ENCODE measurements at regions not wholly inside any gene's neighbourhood (a gene's known extent, or its start where the extent isn't known, plus 50 kb on each side); places are given as distances from the start of the nearest gene placed in this dataset.

DNA sequence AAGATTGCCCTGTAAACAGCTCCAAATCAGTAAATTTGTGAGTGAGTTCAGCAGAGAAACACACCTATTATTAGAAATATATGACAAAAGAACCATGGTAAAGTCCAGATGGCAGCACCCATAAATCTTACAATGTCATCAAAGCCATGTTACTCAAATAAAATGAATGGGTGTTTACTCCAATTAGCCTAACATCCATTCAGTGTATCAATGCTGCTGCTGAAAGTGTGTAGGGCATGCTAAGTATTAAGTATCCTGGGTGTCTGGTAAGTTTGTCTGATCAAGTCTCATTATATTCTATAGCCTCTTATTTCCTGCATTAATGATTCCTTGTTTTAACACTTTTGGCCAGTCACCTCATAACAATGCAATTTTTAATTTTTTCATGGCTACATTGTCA, 185.5 kb upstream of the STEAP4 start:
- no peak for DNase-seq

DNA sequence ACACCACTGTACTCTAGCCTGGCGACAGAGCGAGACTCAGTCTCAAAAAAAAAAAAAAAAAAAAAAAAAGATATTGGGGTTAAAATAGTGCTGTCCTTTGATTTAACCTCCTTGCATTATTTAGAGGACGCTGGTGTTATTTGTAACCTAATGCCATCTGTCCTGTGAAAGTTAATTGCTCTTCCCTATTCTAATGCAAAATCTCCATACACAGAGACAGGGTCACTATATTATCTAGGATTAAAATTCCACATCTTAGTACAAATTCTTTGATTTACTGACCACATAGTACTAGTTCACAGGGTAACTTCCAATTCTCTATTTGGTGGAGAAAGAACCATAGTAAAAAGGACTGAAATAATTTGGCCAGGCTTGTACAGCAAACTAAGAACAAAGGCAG, 184.2 kb upstream of the STEAP4 start:
- no peak for DNase-seq

DNA sequence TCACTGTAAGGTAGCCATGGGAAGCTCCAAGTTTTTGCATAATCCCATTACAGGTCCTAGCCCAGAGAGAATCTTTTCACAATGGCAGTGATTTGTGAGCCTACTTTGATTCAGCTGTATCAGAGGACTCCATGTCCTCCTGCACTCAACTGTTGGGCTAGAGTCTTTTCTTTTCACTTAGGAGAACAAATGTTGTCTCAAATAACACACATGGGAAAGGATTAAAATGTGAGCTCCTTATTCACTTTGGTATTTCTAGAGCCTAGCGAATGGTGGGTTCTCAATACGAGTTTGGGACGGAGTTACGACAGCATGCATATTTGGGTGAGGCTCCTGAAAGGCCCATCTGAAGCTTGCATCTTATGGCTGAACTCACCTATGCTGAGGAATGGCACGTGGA, 183.5 kb upstream of the STEAP4 start:
- no peak for DNase-seq

GRCh38 chr7:88485821-88486220, 179.1 kb upstream of the STEAP4 start:
- peak; percentile 27 for DNase-seq

GRCh38 chr7:88484551-88484950, 177.9 kb upstream of the STEAP4 start:
- no peak for DNase-seq

GRCh38 chr7:88480896-88481295, 174.2 kb upstream of the STEAP4 start:
- DNase-seq = peak; percentile 46

DNA sequence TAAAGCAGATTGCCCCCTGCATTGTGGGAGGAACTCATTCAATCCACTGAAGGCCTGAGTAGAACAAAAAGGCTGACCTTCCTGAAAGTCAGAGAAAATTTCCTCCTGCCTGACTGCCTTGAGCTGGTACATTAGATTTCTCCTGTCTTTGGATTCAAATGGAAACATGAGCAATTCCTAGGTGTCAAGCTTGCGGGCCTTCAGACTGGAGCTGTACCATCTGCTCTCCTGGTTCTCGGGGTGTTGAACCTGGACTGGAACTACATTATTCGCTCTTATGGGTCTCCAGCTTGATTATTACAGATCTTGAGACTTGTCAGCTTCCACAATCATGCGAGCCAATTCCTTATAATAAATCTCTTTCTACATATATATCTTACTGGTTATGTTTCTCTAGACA, 173.6 kb upstream of the STEAP4 start:
- no peak for DNase-seq

DNA sequence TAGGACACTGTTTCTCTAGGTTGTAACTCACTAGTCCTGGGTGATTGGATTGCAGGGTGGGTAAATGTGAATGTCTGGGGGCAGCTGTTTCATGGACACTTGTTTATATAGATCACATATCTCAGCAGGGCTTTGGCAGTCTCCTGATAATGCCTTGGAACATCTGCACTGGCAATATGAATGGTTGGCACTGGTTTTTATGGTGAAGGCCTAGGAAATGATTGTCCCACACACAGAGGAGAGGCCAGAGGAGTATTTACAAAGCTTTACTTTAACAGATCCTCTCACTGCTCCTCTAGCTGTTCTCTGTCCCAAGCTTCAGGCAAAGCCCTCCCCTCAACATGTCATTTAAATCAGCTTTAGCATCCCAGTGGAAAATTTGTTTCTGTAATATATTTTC, 171.3 kb upstream of the STEAP4 start:
- peak; percentile 47 for DNase-seq

- no peak for DNase-seq
These were observed 158.9 kb upstream of the STEAP4 start for GRCh38 chr7:88465600-88465999.

- no peak for DNase-seq
These were observed 156.1 kb upstream of the STEAP4 start for GRCh38 chr7:88462799-88463198.

DNA sequence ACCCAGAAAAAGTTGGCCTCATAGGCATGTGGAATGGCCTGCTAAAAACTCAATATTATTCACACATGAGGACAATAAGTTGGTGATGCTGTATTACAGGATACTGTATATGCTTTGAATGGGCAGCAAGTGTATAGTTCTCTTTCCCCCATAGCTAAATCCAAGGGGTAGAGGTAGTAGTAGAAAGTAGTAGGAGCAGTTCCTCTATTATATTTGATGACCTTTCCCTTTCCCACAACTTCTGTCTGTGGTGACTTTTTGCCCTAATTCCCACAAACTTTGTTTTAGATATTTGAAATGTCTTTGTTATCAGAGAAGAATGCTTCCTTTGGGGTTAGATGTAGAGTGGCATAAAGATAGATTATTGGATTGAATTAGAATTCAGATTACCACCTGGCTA, 154.0 kb upstream of the STEAP4 start:
- no peak for DNase-seq

DNA sequence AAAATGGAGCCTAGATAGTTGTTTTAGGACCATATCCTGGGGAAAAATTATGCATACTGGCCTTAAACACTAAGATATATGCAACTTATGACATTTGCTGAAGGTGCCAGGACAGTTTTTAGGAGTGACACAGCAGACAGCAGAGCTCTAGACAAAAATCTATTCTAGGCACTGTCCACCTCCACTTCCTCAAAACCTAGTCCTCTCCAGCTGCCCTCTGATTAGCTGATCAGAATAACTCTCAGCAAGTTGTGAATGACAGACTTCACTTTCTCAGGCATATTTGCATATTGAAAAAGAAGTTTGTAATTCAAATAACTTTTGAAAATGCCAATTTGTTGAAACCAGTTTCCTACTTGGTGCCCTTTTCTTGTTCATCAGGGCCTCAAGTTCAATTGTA, 152.3 kb upstream of the STEAP4 start:
- DNase-seq = no peak

DNA sequence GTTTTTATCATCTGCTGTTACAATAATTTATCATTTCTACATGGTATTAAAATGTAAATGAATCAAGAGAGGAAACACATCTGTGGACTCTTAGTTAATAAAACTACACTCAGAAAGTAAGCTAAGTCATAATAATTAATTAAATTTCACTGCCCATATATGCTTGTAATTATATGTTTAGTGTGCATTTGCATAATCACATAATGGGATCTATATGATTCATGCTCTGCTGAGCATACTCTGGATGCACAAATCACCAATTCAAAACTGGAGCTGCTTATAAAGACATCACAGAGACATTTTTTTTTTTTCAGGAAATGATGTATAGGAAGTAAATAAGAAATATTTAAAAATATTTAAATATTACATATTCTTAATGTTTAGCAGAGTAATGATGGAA, 151.6 kb upstream of the STEAP4 start:
- DNase-seq = no peak

DNA sequence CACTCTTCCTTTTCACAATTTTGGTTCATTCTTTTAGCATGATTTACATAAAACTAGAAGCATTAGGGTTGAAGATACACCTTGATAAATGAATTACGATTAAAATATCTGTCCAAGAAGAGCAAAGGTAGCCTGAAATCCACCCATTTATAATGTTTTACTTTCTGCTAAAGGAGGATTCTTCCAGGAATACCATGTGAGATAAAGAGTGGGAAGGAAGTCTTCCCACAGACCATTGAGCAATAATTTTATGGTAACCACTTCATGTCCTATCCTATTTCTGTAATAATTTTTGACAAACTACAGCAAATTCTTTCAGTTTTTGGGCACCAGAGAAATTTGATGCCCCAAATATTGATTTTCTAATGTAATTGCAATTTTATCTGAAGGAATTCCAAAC, 150.6 kb upstream of the STEAP4 start:
- no peak for DNase-seq

DNA sequence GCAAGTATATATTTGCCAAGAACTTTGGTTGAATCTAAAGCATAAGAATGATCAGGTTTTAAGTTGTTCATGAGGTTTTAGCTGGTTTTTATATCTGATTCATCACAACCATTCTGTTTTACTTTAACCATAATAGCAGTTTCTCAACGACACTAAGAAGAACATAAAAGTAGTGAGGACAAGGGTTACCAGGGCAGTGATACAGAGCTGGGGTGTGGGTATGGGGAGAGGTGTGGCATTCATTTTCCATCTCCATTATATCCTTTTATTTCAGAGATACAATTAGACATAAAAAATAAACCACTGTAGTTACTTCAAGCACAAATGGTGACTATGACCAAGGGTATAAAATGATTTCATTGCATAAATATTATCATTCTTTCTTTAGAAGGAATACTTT, 149.8 kb upstream of the STEAP4 start:
- DNase-seq = no peak

DNA sequence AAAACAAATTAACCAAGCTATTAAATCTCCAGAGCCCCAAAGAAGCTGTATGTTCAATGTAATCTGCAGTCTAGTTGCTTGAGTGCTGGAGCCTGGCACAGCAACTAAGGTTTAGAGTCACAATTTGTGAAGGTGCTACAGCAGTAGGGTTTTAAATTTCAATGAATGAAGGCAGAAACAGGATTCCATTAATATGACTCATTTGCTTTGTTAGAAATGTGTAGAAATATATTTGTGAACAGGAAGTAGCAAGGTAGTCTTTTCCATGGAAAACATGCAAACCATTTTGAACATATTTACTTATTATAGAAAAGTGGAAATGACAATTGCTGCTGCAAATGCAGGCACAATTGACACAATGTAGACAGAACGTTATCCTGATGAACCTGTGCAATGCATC, 149.0 kb upstream of the STEAP4 start:
- DNase-seq = no peak

DNA sequence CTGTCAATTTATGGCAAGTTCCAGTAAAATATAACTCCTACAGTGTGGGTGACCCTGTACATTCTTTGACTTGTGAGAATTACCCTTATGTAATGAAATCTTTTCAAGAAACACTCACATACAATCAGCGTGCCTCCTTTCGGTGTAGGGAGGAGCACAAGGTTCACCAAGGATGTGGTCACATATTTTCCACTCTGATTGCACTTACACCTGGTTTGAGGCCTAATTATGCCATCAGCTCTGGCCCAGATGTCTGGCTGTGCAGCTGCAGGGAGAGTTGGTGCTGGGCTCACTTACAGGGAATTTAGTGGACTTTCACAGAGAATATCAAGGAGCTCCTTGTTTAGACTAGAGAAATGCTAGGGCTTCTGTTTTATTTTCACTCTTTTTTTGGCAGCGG, 146.0 kb upstream of the STEAP4 start:
- no peak for DNase-seq

DNA sequence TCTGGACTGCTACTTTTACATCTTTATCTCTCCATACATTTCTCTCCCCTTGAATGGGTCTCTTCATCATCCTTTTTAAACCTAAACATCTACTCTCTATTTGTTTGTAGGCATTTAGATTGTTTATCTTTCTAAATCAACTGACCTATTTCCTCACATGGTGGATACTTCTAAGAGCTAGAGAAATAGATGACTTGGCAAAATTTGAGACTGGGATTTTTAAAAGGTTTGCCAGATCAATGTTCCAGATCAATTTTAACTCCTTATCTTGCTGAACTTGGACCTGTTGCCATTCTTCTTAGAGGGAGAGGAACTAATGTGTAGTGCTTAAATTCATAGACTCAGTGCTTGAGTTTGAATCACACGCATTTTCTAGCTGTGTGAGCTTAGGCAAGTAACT, 144.2 kb upstream of the STEAP4 start:
- no peak for DNase-seq

DNA sequence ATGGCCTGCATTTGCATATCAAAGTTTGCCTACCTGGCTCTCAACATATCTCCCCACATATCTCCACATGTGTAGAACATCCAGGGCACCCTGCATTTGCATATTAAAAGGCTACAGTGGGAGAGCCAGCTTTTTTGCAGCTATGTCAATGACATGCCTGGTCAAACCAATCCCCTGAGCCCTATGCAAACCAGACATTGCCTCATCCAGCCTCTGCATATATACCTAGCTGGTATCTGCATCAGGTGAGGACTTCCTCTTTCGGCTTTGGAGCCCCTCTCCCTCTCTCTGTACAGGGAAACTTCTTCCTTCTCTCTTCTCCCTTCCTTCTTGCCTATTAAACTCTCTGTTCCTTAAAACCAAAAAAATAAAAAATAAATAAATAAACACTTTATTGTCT, 142.7 kb upstream of the STEAP4 start:
- DNase-seq = no peak

- DNase-seq = no peak
These were observed 135.7 kb upstream of the STEAP4 start for GRCh38 chr7:88442413-88442812.

DNA sequence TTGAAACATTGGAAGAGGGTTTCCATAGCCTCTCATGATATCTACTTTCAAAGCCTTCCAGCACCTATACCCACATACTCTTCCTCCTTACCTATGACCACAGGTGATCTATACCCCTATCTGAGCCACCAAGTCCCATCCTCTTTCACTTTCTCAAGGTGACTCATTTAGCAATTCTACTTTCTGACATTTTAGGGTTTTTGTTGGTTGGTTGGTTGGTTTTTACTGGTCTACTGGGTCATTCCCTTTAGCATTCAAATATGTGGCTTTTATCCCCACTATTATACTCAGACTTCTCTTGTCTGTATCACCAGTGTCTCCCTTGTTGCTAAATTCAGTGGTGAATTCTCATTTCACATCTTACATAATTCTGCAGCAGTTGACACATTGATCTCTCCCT, 130.4 kb upstream of the STEAP4 start:
- DNase-seq = no peak

DNA sequence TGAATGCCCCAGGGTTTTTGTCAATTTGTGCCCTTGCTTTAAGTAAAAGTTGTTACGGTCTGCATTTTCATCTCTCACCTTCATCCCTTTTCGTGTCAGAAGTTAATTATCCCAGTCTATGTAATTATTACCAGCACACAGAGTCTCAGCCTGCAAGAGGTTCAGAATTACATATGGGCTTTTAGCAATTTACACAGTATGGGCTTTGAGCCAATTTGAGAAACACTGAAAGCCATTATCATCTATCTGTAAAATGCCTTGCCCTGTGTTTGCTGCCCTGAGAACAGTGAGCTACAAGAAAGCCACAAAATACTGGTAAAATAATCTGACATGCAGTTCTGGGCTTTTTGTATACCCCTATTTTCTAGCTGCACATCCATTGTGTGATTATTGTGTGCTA, 125.6 kb upstream of the STEAP4 start:
- DNase-seq = no peak

- DNase-seq = no peak
These were observed 125.2 kb upstream of the STEAP4 start for GRCh38 chr7:88431882-88432281.

- DNase-seq = no peak
These were observed 122.7 kb upstream of the STEAP4 start for GRCh38 chr7:88429382-88429781.

- no peak for DNase-seq
These were observed 95.8 kb upstream of the STEAP4 start for GRCh38 chr7:88402529-88402928.

DNA sequence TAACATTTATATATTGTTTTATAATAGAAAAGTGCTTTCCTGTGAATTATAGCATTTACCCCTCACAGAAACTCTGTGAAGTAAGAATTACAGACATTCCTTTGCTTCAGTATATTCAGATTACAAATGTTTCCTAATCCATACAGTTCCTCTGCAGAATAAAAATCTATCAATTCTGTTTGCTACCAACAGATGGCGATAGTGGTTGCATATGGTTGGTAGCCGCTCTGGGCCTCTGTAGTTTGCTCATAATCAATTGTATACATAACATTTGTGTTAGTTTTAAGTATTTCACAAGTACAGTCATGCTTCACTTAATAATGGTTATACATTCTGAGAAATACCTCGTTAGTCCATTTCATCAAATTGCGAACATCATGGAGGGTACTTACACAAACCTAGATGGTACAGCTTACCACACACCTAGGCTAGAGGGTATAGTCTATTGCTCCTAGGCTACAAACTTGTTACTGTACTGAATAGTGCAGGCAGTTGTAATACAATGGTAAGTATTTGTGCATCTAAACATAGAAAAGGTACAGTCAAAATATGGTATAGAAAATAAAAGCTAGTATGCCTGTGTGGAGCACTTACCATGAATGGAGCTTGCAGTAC, 94.4 kb upstream of the STEAP4 start:
- no peak for DNase-seq

Measured in femur (tissue), 1 donor.